ENCODE measurements at regions not wholly inside any gene's neighbourhood (a gene's known extent, or its start where the extent isn't known, plus 50 kb on each side); places are given as distances from the start of the nearest gene placed in this dataset.

GRCh38 chr7:49060743-49061142 lies 136.4 kb downstream of the CDC14C start:
- TF ChIP-seq EZH2 (IDR thresholded peaks at IDR 0.05) = no peak
- no peak for TF ChIP-seq POLR2AphosphoS5 (IDR thresholded peaks at IDR 0.05; ENCODE audit: borderline replicate concordance, low read depth, low read length)
